Endothelial cell of umbilical vein (primary cell): ENCODE measurements at regions not wholly inside any gene's neighbourhood (a gene's known extent, or its start where the extent isn't known, plus 50 kb on each side); places are given as distances from the start of the nearest gene placed in this dataset.

Experiments used
- BruUV-seq: library from RNA; stranded (reverse); fragments of 400-500 nt; replicated peaks from 2 replicates; lab custom pipeline; 2021; lab: Mats Ljungman, UMichigan
- CTCF ChIA-PET: fragments of 300-600, 350-600 bp; sonication (Branson Sonifier 250); formaldehyde crosslinking; loops from one replicate; lab custom pipeline; 2021; ENCODE audit warnings: antibody characterized with exemption, inconsistent platforms; lab: Charles Lee
- POLR2A ChIA-PET: fragments of 300-600, 350-600 bp; sonication (Branson Sonifier 250); formaldehyde crosslinking; loops from one replicate; lab custom pipeline; 2021; ENCODE audit warnings: antibody characterized with exemption, inconsistent platforms; lab: Charles Lee
- DNase-seq: peaks from one replicate; pipeline ENCODE4 v3.0.0-alpha.2; 2011; ENCODE audit warnings: low read depth, low spot score
- FAIRE-seq: peaks from 2 replicates; lab custom pipeline; 2011; peaks lifted over from hg19 to GRCh38; lab: Jason Lieb, UNC
- H2AFZ ChIP-seq: 2 replicates; pipeline ENCODE4 v1.6.0; 2012; ENCODE audit warnings: low read depth, low read length, control low read depth, inconsistent platforms
- H3K27ac ChIP-seq: 2 replicates; pipeline ENCODE4 v1.5.1; 2011; ENCODE audit warnings: low read depth, mild to moderate bottlenecking, control low read depth, low read length, moderate library complexity; ENCODE audit not compliant: insufficient read depth
- H3K27me3 ChIP-seq, 2 experiments: 2 replicates each; pipeline versions ENCODE4 v1.6.0 to v1.6.1; 2011; ENCODE audit warnings: low read length in 2 of 2, mixed read lengths in 1 of 2; ENCODE audit not compliant: control insufficient read depth in 2 of 2, insufficient read depth in 2 of 2
- H3K36me3 ChIP-seq, 2 experiments: 2 replicates in 1 of 2; 3 replicates in 1 of 2; pipeline ENCODE4 v1.5.1; 2011; ENCODE audit warnings: low read length in 2 of 2, mild to moderate bottlenecking in 1 of 2, moderate library complexity in 1 of 2; ENCODE audit not compliant: control insufficient read depth in 2 of 2, insufficient read depth in 2 of 2; ENCODE audit errors: extremely low read depth in 1 of 2
- H3K4me1 ChIP-seq: 3 replicates; pipeline ENCODE4 v1.5.1; 2011; ENCODE audit warnings: mild to moderate bottlenecking, low read length; ENCODE audit not compliant: control insufficient read depth, insufficient read depth; ENCODE audit errors: extremely low read depth
- H3K4me2 ChIP-seq: 2 replicates; pipeline ENCODE4 v1.6.1; 2011; ENCODE audit warnings: low read length, control low read depth, mixed read lengths; ENCODE audit not compliant: insufficient read depth
- H3K4me3 ChIP-seq, 3 experiments: fragments of 200-600 bp in 1 of 3; sonication (generic), shearing (Covaris generic) in 1 of 3; replicated peaks in 1 of 3; 2 replicates each; pipeline ENCODE4 v1.5.1; 2011 to 2016; ENCODE audit warnings: control low read depth in 3 of 3, low read length in 3 of 3, mild to moderate bottlenecking in 2 of 3, inconsistent platforms in 1 of 3, low read depth in 1 of 3, moderate library complexity in 1 of 3; ENCODE audit not compliant: insufficient read depth in 1 of 3
- H3K79me2 ChIP-seq: 2 replicates; pipeline ENCODE4 v1.6.0; 2012; ENCODE audit warnings: low read length, inconsistent platforms; ENCODE audit not compliant: control insufficient read depth, insufficient read depth
- H3K9ac ChIP-seq: replicated peaks from 2 replicates; pipeline ENCODE3; 2011; ENCODE audit warnings: low read length, control low read depth; ENCODE audit not compliant: insufficient read depth; ENCODE audit errors: extremely low read depth
- H3K9me1 ChIP-seq: replicated peaks from 3 replicates; pipeline ENCODE4 v1.6.0; 2011; ENCODE audit warnings: mild to moderate bottlenecking, low read length; ENCODE audit not compliant: control insufficient read depth, insufficient read depth; ENCODE audit errors: extremely low read depth
- H3K9me3 ChIP-seq: replicated peaks from 2 replicates; pipeline ENCODE4 v1.5.1; 2012; ENCODE audit warnings: low read length, inconsistent platforms; ENCODE audit not compliant: control insufficient read depth, insufficient read depth
- H4K20me1 ChIP-seq: replicated peaks from 2 replicates; pipeline ENCODE3; 2011; ENCODE audit warnings: mild to moderate bottlenecking, low read length; ENCODE audit not compliant: control insufficient read depth, insufficient read depth; ENCODE audit errors: extremely low read depth
- CTCF ChIP-seq, 2 donors: IDR thresholded peaks; 1 replicate in 1 of 2; 2 replicates in 1 of 2; pipeline ENCODE4 v1.5.1; 2011; ENCODE audit warnings: low read length in 2 of 2, mild to moderate bottlenecking in 2 of 2, moderate library complexity in 2 of 2, control low read depth in 1 of 2, inconsistent platforms in 1 of 2, low read depth in 1 of 2; ENCODE audit not compliant: insufficient read depth in 1 of 2; ENCODE audit errors: extremely low read depth in 1 of 2
- EZH2 ChIP-seq: IDR thresholded peaks from 2 replicates; pipeline ENCODE4 v1.6.1; 2012; ENCODE audit warnings: borderline replicate concordance, low read depth, mild to moderate bottlenecking, moderate library complexity, low read length, inconsistent platforms; ENCODE audit not compliant: severe bottlenecking
- FOS ChIP-seq: IDR thresholded peaks from 2 replicates; pipeline ENCODE4 v1.6.1; 2011; ENCODE audit warnings: mild to moderate bottlenecking, low read length, moderate library complexity, borderline replicate concordance; ENCODE audit not compliant: insufficient read depth
- GATA2 ChIP-seq: IDR thresholded peaks from 2 replicates; pipeline ENCODE4 v1.7.0; 2011; ENCODE audit warnings: low read depth, mild to moderate bottlenecking, moderate library complexity, mixed read lengths, low read length; ENCODE audit not compliant: insufficient read length, insufficient read depth
- JUN ChIP-seq: IDR thresholded peaks from 2 replicates; pipeline ENCODE4 v1.6.1; 2011; ENCODE audit warnings: borderline replicate concordance, low read depth; ENCODE audit not compliant: insufficient read length, insufficient read depth
- MAX ChIP-seq: IDR thresholded peaks from 2 replicates; pipeline ENCODE4 v1.6.1; 2011; ENCODE audit not compliant: insufficient read depth, insufficient read length
- MYC ChIP-seq: IDR thresholded peaks from one replicate; pipeline ENCODE4 v1.6.1; 2011; ENCODE audit warnings: mild to moderate bottlenecking, low read depth, low read length
- POLR2A ChIP-seq: IDR thresholded peaks from 2 replicates; pipeline ENCODE4 v1.6.1; 2012; ENCODE audit warnings: low read depth, mild to moderate bottlenecking, control low read depth, low read length
- POLR2AphosphoS5 ChIP-seq: IDR thresholded peaks from 2 replicates; pipeline ENCODE4 v1.6.1; 2012; ENCODE audit warnings: low read depth, mild to moderate bottlenecking, control low read depth, low read length, moderate library complexity; ENCODE audit not compliant: insufficient read depth
- dilution Hi-C: fragments of 300-500 bp; cut with MboI; formaldehyde crosslinking; loops from one replicate; pipeline ENCODE4 v1.15.0; 2019; ENCODE audit warnings: low sequenced_read_pairs; ENCODE audit not compliant: extremely low pct_ligation_motif_present
- intact Hi-C: fragments of 100-400 bp; cut with micrococcal nuclease; formaldehyde crosslinking; loops from one replicate; pipeline ENCODE4 v1.10.0; 2022

- no peak overlapping the region for H3K9ac ChIP-seq
- no peak overlapping the region for H3K27ac ChIP-seq
- H3K27me3 ChIP-seq: peaks cover 9 to 11% of the 10 kb centered on the region in 2 experiments
- no peaks in the 10 kb centered on the region for H4K20me1 ChIP-seq
- H2AFZ ChIP-seq: no peak overlapping the region
- peaks cover 4% of the 10 kb centered on the region for H3K4me1 ChIP-seq
- dilution Hi-C loops: no loop called here
- intact Hi-C loops: loop anchor here (10.0 kb wide), 1 partner anchor 68 kb away; no protein-coding TSS in a partner anchor
- H3K79me2 ChIP-seq: no peaks in the 10 kb centered on the region
- H3K36me3 ChIP-seq: no peaks in the 10 kb centered on the region
- no TSS peak for BruUV-seq
- POLR2A ChIA-PET: no interaction called here
- H3K4me3 ChIP-seq: no peak overlapping the region
- no peak for TF ChIP-seq EZH2
- no peak overlapping the region for H3K4me2 ChIP-seq
- no peaks in the 10 kb centered on the region for H3K9me1 ChIP-seq
- DNase-seq (no peak), FAIRE-seq (no peak)
- CTCF ChIA-PET: no interaction called here
- no peaks in the 10 kb centered on the region for H3K9me3 ChIP-seq
Observed at GRCh38 chr1:121516234-121516967, 331.6 kb downstream of the SRGAP2C start.

GRCh38 chr1:121517586-121518230 is 332.9 kb downstream of the SRGAP2C start:
- no peaks in the 10 kb centered on the region for H4K20me1 ChIP-seq
- FAIRE-seq: no peak
- no peaks in the 10 kb centered on the region for H3K79me2 ChIP-seq
- no peak overlapping the region for H2AFZ ChIP-seq
- peaks cover 4% of the 10 kb centered on the region for H3K4me1 ChIP-seq
- H3K4me3 ChIP-seq: no peak overlapping the region
- H3K9ac ChIP-seq: no peak overlapping the region
- ChIA-PET CTCF (interaction anchor here (1.5 to 2.0 kb wide), 2 partner anchors 23 to 27 kb away, joined by 4 read pairs; no protein-coding TSS in a partner anchor), POLR2A (interaction anchor here (0.6 kb wide), 1 partner anchor 76 kb away, joined by 3 read pairs; no protein-coding TSS in a partner anchor)
- no peaks in the 10 kb centered on the region for H3K36me3 ChIP-seq
- dilution Hi-C loops (no loop called here), intact Hi-C loops (loop anchor here (10.0 kb wide), 1 partner anchor 67 kb away; no protein-coding TSS in a partner anchor)
- DNase-seq: no peak
- peaks cover 9 to 11% of the 10 kb centered on the region in 2 experiments for H3K27me3 ChIP-seq
- TF ChIP-seq CTCF (IDR thresholded peaks at IDR 0.05; ENCODE audit: extremely low read depth in 1 of 2, insufficient read depth in 1 of 2, low read depth in 1 of 2, low read length in 2 of 2): no peak
- no peak for TF ChIP-seq GATA2
- TF ChIP-seq MAX: no peak
- TF ChIP-seq POLR2A: no peak
- no peak for TF ChIP-seq POLR2AphosphoS5
- no peak for TF ChIP-seq EZH2
- TF ChIP-seq FOS: no peak
- no peak for TF ChIP-seq MYC
- no peak for TF ChIP-seq JUN
- no TSS peak for BruUV-seq
- no peaks in the 10 kb centered on the region for H3K9me3 ChIP-seq
- no peaks in the 10 kb centered on the region for H3K9me1 ChIP-seq
- H3K4me2 ChIP-seq: no peak overlapping the region
- no peak overlapping the region for H3K27ac ChIP-seq
